Panc1 (cell line): ENCODE measurements at regions not wholly inside any gene's neighbourhood (a gene's known extent, or its start where the extent isn't known, plus 50 kb on each side); places are given as distances from the start of the nearest gene placed in this dataset.

ENCODE experiments used
- ATAC-seq: fragments of 200-7000 bp; cut with Tn5 transposase; 2 replicates; pipeline ENCODE4 v1.9.1; 2020; ENCODE audit warnings: mild to moderate bottlenecking, moderate library complexity
- BruUV-seq: library from RNA; stranded (reverse); fragments of 400-500 nt; replicated peaks from 2 replicates; lab custom pipeline; 2021; lab: Mats Ljungman, UMichigan
- CTCF ChIA-PET: fragments of 300-600 bp; sonication (Branson Sonifier 250); formaldehyde crosslinking; loops from one replicate; lab custom pipeline; 2022; ENCODE audit warnings: antibody characterized with exemption; lab: Charles Lee
- POLR2A ChIA-PET: fragments of 300-600 bp; sonication (Branson Sonifier 250); formaldehyde crosslinking; loops from one replicate; lab custom pipeline; 2022; ENCODE audit warnings: antibody characterized with exemption; lab: Charles Lee
- DNase-seq: peaks from one replicate; pipeline ENCODE4 v3.0.0-alpha.2; 2010; ENCODE audit warnings: low read depth, low spot score
- H3K27ac ChIP-seq: 2 replicates; pipeline ENCODE4 v1.5.1; 2011; ENCODE audit warnings: mild to moderate bottlenecking, low read length, inconsistent platforms
- H3K27me3 ChIP-seq: fragments of 200-500 bp; sonication (Bioruptor generic); 2 replicates; pipeline ENCODE4 v1.6.0; 2014; ENCODE audit warnings: low read length, inconsistent platforms; ENCODE audit not compliant: control insufficient read depth, insufficient read depth
- H3K36me3 ChIP-seq: fragments of 200-500 bp; sonication (Bioruptor generic); 2 replicates; pipeline ENCODE4 v1.5.1; 2014; ENCODE audit warnings: inconsistent platforms, mild to moderate bottlenecking, low read length, moderate library complexity; ENCODE audit not compliant: control insufficient read depth, insufficient read depth
- H3K4me1 ChIP-seq: 2 replicates; pipeline ENCODE4 v1.5.1; 2011; ENCODE audit warnings: inconsistent platforms, mild to moderate bottlenecking, low read length, moderate library complexity; ENCODE audit not compliant: control insufficient read depth, insufficient read depth
- H3K4me3 ChIP-seq, 2 experiments: 2 replicates each; pipeline ENCODE4 v1.5.1; 2011 to 2012; ENCODE audit warnings: low read depth in 2 of 2, low read length in 2 of 2, mild to moderate bottlenecking in 2 of 2, inconsistent platforms in 1 of 2, moderate library complexity in 1 of 2
- H3K9me3 ChIP-seq: fragments of 200-500 bp; sonication (Bioruptor generic); 2 replicates; pipeline ENCODE4 v1.5.1; 2014; ENCODE audit warnings: low read depth, mild to moderate bottlenecking, inconsistent platforms, low read length, moderate library complexity; ENCODE audit not compliant: control insufficient read depth, insufficient read depth
- POLR2AphosphoS5 ChIP-seq: IDR thresholded peaks from 2 replicates; pipeline ENCODE4 v1.6.1; 2012; ENCODE audit warnings: mild to moderate bottlenecking, low read depth, low read length, moderate library complexity
- REST ChIP-seq, 2 experiments: IDR thresholded peaks; 2 replicates each; pipeline ENCODE4 v1.6.1; 2011 to 2012; ENCODE audit warnings: low read depth in 2 of 2, control low read depth in 1 of 2, low read length in 1 of 2, mild to moderate bottlenecking in 1 of 2, moderate library complexity in 1 of 2; ENCODE audit not compliant: insufficient read depth in 1 of 2
- SIN3A ChIP-seq: IDR thresholded peaks from 2 replicates; pipeline ENCODE4 v1.6.1; 2012; ENCODE audit warnings: low read depth, mild to moderate bottlenecking, low read length, moderate library complexity, borderline replicate concordance; ENCODE audit not compliant: insufficient read depth
- TCF7L2 ChIP-seq: IDR thresholded peaks from 2 replicates; pipeline ENCODE4 v1.6.1; 2011; ENCODE audit warnings: mild to moderate bottlenecking, low read depth, low read length, inconsistent platforms
- in situ Hi-C: cut with HindIII; loops from 2 replicates; pipeline ENCODE4 v1.10.0; 2016; ENCODE audit warnings: low sequenced_read_pairs, low pct_unique_long_range_greater_than_20kb
- intact Hi-C: fragments of 100-400 bp; cut with micrococcal nuclease; formaldehyde crosslinking; loops from one replicate; pipeline ENCODE4 v1.10.0; 2022; ENCODE audit not compliant: unreplicated experiment
- TF ChIP-seq, protein P1 (sequence below): fragments of 450-650 bp; IDR thresholded peaks from 2 replicates; pipeline ENCODE4 v1.5.1; 2017; ENCODE audit warnings: mild to moderate bottlenecking

DNA sequence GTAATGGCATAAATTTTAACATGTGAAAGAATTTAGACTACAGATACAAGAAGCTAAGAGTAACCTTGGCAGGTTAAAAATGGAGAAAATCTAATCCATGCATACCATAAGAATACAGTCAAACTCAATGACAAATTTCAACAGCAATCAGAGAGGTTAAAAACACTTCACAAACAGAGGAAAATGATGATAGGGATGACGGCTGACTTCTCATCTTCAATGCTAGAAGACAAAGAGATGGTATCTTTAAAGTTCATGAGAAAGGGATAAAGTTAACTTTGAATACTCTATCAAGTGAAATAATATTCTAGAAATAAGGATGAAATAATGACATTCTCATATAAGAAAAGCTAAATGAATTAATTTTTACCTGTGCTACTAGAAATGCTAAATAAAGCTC is 1130.2 kb upstream of the MIR17HG start:
- intact Hi-C loops: no loop called here
- no peak overlapping the region for H3K4me3 ChIP-seq
- ATAC-seq (no peak), DNase-seq (no peak)
- ChIA-PET POLR2A (no interaction called here), CTCF (no interaction called here)
- TF ChIP-seq TCF7L2 (no peak), SIN3A (no peak), REST (IDR thresholded peaks at IDR 0.05; ENCODE audit: insufficient read depth in 1 of 2, low read depth in 2 of 2, low read length in 1 of 2) (no peak), POLR2AphosphoS5 (no peak)
- TF ChIP-seq, protein P1, sequence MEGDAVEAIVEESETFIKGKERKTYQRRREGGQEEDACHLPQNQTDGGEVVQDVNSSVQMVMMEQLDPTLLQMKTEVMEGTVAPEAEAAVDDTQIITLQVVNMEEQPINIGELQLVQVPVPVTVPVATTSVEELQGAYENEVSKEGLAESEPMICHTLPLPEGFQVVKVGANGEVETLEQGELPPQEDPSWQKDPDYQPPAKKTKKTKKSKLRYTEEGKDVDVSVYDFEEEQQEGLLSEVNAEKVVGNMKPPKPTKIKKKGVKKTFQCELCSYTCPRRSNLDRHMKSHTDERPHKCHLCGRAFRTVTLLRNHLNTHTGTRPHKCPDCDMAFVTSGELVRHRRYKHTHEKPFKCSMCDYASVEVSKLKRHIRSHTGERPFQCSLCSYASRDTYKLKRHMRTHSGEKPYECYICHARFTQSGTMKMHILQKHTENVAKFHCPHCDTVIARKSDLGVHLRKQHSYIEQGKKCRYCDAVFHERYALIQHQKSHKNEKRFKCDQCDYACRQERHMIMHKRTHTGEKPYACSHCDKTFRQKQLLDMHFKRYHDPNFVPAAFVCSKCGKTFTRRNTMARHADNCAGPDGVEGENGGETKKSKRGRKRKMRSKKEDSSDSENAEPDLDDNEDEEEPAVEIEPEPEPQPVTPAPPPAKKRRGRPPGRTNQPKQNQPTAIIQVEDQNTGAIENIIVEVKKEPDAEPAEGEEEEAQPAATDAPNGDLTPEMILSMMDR: no peak
- H3K27me3 ChIP-seq: no peaks in the 10 kb centered on the region
- no peaks in the 10 kb centered on the region for H3K36me3 ChIP-seq
- no peaks in the 10 kb centered on the region for H3K9me3 ChIP-seq
- no peak overlapping the region for H3K27ac ChIP-seq
- H3K4me1 ChIP-seq: no peaks in the 10 kb centered on the region
- in situ Hi-C loops: no loop called here
- no TSS peak for BruUV-seq

- TF ChIP-seq, protein P1: no peak
- no peak for TF ChIP-seq POLR2AphosphoS5
- TF ChIP-seq TCF7L2: no peak
- no peak for TF ChIP-seq REST (IDR thresholded peaks at IDR 0.05; ENCODE audit: insufficient read depth in 1 of 2, low read depth in 2 of 2, low read length in 1 of 2)
- TF ChIP-seq SIN3A: no peak
- Histone ChIP-seq H3K36me3 (no peaks in the 10 kb centered on the region), H3K27me3 (no peaks in the 10 kb centered on the region), H3K4me3 (no peak overlapping the region), H3K27ac (no peak overlapping the region), H3K9me3 (no peaks in the 10 kb centered on the region), H3K4me1 (no peaks in the 10 kb centered on the region)
- in situ Hi-C loops: no loop called here
- no peak for ATAC-seq
- ChIA-PET POLR2A (no interaction called here), CTCF (no interaction called here)
- intact Hi-C loops: no loop called here
- no peak for DNase-seq
- BruUV-seq: no TSS peak
These were observed 1124.7 kb upstream of the MIR17HG start for GRCh38 chr13:90222758-90223157.
